Fibroblast of lung (primary cell): ENCODE measurements at regions not wholly inside any gene's neighbourhood (a gene's known extent, or its start where the extent isn't known, plus 50 kb on each side); places are given as distances from the start of the nearest gene placed in this dataset.

ENCODE experiments used
- DNase-seq, 2 donors: peaks; one replicate each; pipeline versions ENCODE4 v3.0.0 to v3.0.0-alpha.2; 2010; ENCODE audit warnings: low read depth in 2 of 2
- H2AFZ ChIP-seq: 2 replicates; pipeline ENCODE4 v1.5.1; 2012; ENCODE audit warnings: low read length, control low read depth, inconsistent platforms
- H3K27ac ChIP-seq: 2 replicates; pipeline ENCODE4 v1.5.1; 2011; ENCODE audit warnings: low read length, control low read depth; ENCODE audit not compliant: insufficient read depth
- H3K27me3 ChIP-seq: 2 replicates; pipeline ENCODE4 v1.5.1; 2011; ENCODE audit warnings: mild to moderate bottlenecking, low read length; ENCODE audit not compliant: control insufficient read depth, insufficient read depth
- H3K36me3 ChIP-seq: 2 replicates; pipeline ENCODE4 v1.5.1; 2011; ENCODE audit warnings: low read length; ENCODE audit not compliant: control insufficient read depth, insufficient read depth
- H3K4me1 ChIP-seq: 2 replicates; pipeline ENCODE4 v1.5.1; 2011; ENCODE audit warnings: low read length; ENCODE audit not compliant: control insufficient read depth, insufficient read depth; ENCODE audit errors: extremely low read depth
- H3K4me2 ChIP-seq: 2 replicates; pipeline ENCODE4 v1.5.1; 2011; ENCODE audit warnings: low read length, control low read depth; ENCODE audit not compliant: insufficient read depth; ENCODE audit errors: extremely low read depth
- H3K4me3 ChIP-seq, 4 experiments: fragments of 200-600 bp in 1 of 4; sonication (generic) in 1 of 4; replicated peaks in 1 of 4; 2 replicates each; pipeline ENCODE4 v1.5.1; 2011 to 2016; ENCODE audit warnings: low read length in 4 of 4, low read depth in 3 of 4, mild to moderate bottlenecking in 3 of 4, control low read depth in 2 of 4, inconsistent platforms in 1 of 4, mixed read lengths in 1 of 4; ENCODE audit not compliant: insufficient read depth in 1 of 4; ENCODE audit errors: control extremely low read depth in 1 of 4
- H3K79me2 ChIP-seq: 2 replicates; pipeline ENCODE4 v1.5.1; 2012; ENCODE audit warnings: mild to moderate bottlenecking, low read length, inconsistent platforms; ENCODE audit not compliant: control insufficient read depth, insufficient read depth
- H3K9ac ChIP-seq: 2 replicates; pipeline ENCODE4 v1.5.1; 2011; ENCODE audit warnings: mild to moderate bottlenecking, low read length, control low read depth; ENCODE audit not compliant: insufficient read depth
- H3K9me3 ChIP-seq: 2 replicates; pipeline ENCODE4 v1.5.1; 2012; ENCODE audit warnings: low read depth, low read length; ENCODE audit not compliant: control insufficient read depth, insufficient read depth
- H4K20me1 ChIP-seq: 2 replicates; pipeline ENCODE4 v1.5.1; 2011; ENCODE audit warnings: low read length; ENCODE audit not compliant: control insufficient read depth, insufficient read depth; ENCODE audit errors: extremely low read depth
- CTCF ChIP-seq, 2 donors: IDR thresholded peaks in 1 of 2; conservative IDR thresholded peaks in 1 of 2; 1 replicate in 1 of 2; 2 replicates in 1 of 2; pipeline ENCODE4 v1.5.1; 2011 to 2012; ENCODE audit warnings: low read length in 2 of 2, control low read depth in 1 of 2, inconsistent platforms in 1 of 2, low read depth in 1 of 2, mild to moderate bottlenecking in 1 of 2
- EZH2 ChIP-seq: IDR thresholded peaks from 2 replicates; pipeline ENCODE4 v1.5.1; 2012; ENCODE audit warnings: low read length, control low read depth, mild to moderate bottlenecking; ENCODE audit errors: missing control alignments

- Histone ChIP-seq H3K9ac (no peak overlapping the region), H3K4me1 (no peaks in the 10 kb centered on the region), H4K20me1 (no peaks in the 10 kb centered on the region), H3K27me3 (no peaks in the 10 kb centered on the region), H3K4me2 (no peak overlapping the region), H3K79me2 (no peaks in the 10 kb centered on the region), H2AFZ (no peak overlapping the region), H3K27ac (no peak overlapping the region), H3K36me3 (no peaks in the 10 kb centered on the region), H3K9me3 (no peaks in the 10 kb centered on the region), H3K4me3 (no peak overlapping the region)
- TF ChIP-seq CTCF (conservative IDR thresholded peaks at IDR 0.05 in 1 of 2, IDR thresholded peaks at IDR 0.05 in 1 of 2; ENCODE audit: low read depth in 1 of 2, low read length in 2 of 2), result no peak
- no peak for TF ChIP-seq EZH2
- DNase-seq, result no peak
These were observed 200.6 kb downstream of the PRDM2 start for GRCh38 chr1:13900583-13900982.

GRCh38 chr1:13901039-13901438 is 201.1 kb downstream of the PRDM2 start:
- Histone ChIP-seq H3K79me2 (no peaks in the 10 kb centered on the region), H3K9ac (no peak overlapping the region), H3K36me3 (no peaks in the 10 kb centered on the region), H3K27me3 (no peaks in the 10 kb centered on the region), H3K4me1 (no peaks in the 10 kb centered on the region), H3K4me2 (no peak overlapping the region), H2AFZ (no peak overlapping the region), H4K20me1 (no peaks in the 10 kb centered on the region), H3K27ac (no peak overlapping the region), H3K4me3 (no peak overlapping the region), H3K9me3 (no peaks in the 10 kb centered on the region)
- TF ChIP-seq EZH2 (no peak), CTCF (conservative IDR thresholded peaks at IDR 0.05 in 1 of 2, IDR thresholded peaks at IDR 0.05 in 1 of 2; ENCODE audit: low read depth in 1 of 2, low read length in 2 of 2) (no peak)
- DNase-seq, result no peak

GRCh38 chr1:13901597-13901996 is 201.6 kb downstream of the PRDM2 start:
- Histone ChIP-seq H3K4me2 (no peak overlapping the region), H3K36me3 (no peaks in the 10 kb centered on the region), H2AFZ (no peak overlapping the region), H3K27me3 (no peaks in the 10 kb centered on the region), H3K9me3 (no peaks in the 10 kb centered on the region), H3K4me3 (no peak overlapping the region), H3K27ac (no peak overlapping the region), H3K9ac (no peak overlapping the region), H3K79me2 (no peaks in the 10 kb centered on the region), H4K20me1 (no peaks in the 10 kb centered on the region), H3K4me1 (no peaks in the 10 kb centered on the region)
- DNase-seq, result no peak
- no peak for TF ChIP-seq EZH2
- TF ChIP-seq CTCF (conservative IDR thresholded peaks at IDR 0.05 in 1 of 2, IDR thresholded peaks at IDR 0.05 in 1 of 2; ENCODE audit: low read depth in 1 of 2, low read length in 2 of 2), result no peak
